GM18951 (cell line): ENCODE measurements at regions not wholly inside any gene's neighbourhood (a gene's known extent, or its start where the extent isn't known, plus 50 kb on each side); places are given as distances from the start of the nearest gene placed in this dataset.
"Not testable (repeated sequence)": the region's sequence is repeated elsewhere in the genome, so short reads cannot be mapped to it uniquely, and the experiment has no call there.

Source experiments
- POLR2A ChIP-seq: IDR thresholded peaks from 4 replicates; pipeline ENCODE4 v1.6.1; 2011; ENCODE audit warnings: mild to moderate bottlenecking; ENCODE audit not compliant: insufficient read length, insufficient read depth; ENCODE audit errors: extremely low read depth
- in situ Hi-C: fragments of 300-500 bp; cut with MboI; formaldehyde crosslinking; loops from one replicate; pipeline ENCODE4 v1.12.0; 2022; ENCODE audit warnings: low sequenced_read_pairs, mixed read lengths, inconsistent platforms; ENCODE audit not compliant: unreplicated experiment

GRCh38 chr4:71081192-71081591 is 87.7 kb downstream of the DCK start:
- in situ Hi-C loops = no loop called here

GRCh38 chr4:71093745-71094144 is 100.3 kb downstream of the DCK start:
- TF ChIP-seq POLR2A = no peak
- in situ Hi-C loops = no loop called here

More at GRCh38 chr4:71081192-71081591, 87.7 kb downstream of the DCK start:
- no peak for TF ChIP-seq POLR2A

- in situ Hi-C loops = no loop called here
- TF ChIP-seq POLR2A = no peak
These were observed 100.8 kb downstream of the DCK start for GRCh38 chr4:71094201-71094600.

GRCh38 chr4:71095141-71095540 is 101.7 kb downstream of the DCK start:
- TF ChIP-seq POLR2A = no peak
- in situ Hi-C loops = no loop called here

GRCh38 chr4:71095545-71095944 is 102.1 kb downstream of the DCK start:
- in situ Hi-C loops = no loop called here
- TF ChIP-seq POLR2A = no peak

- no peak for TF ChIP-seq POLR2A
- in situ Hi-C loops = no loop called here
These were observed 114.3 kb downstream of the DCK start for GRCh38 chr4:71107726-71108125.

GRCh38 chr4:71110499-71110898 is 117.0 kb downstream of the DCK start:
- TF ChIP-seq POLR2A = no peak
- in situ Hi-C loops = no loop called here

- in situ Hi-C loops = not testable (repeated sequence)
These were observed 117.7 kb downstream of the DCK start for GRCh38 chr4:71111133-71111532.

GRCh38 chr4:71113294-71113693 is 119.8 kb downstream of the DCK start:
- in situ Hi-C loops = no loop called here

GRCh38 chr4:71120831-71121524 is 127.5 kb downstream of the DCK start:
- in situ Hi-C loops = no loop called here
- TF ChIP-seq POLR2A = no peak

More at GRCh38 chr4:71113294-71113693, 119.8 kb downstream of the DCK start:
- TF ChIP-seq POLR2A = no peak

GRCh38 chr4:71123951-71124350 is 130.5 kb downstream of the DCK start:
- no peak for TF ChIP-seq POLR2A
- in situ Hi-C loops = no loop called here

GRCh38 chr4:71125137-71125536 is 131.7 kb downstream of the DCK start:
- TF ChIP-seq POLR2A = no peak
- in situ Hi-C loops = no loop called here

- TF ChIP-seq POLR2A = no peak
- in situ Hi-C loops = no loop called here
These were observed 133.3 kb downstream of the DCK start for GRCh38 chr4:71126719-71127118.

- in situ Hi-C loops = no loop called here
- no peak for TF ChIP-seq POLR2A
These were observed 137.6 kb downstream of the DCK start for GRCh38 chr4:71130827-71131603.

GRCh38 chr4:71132486-71132885 is 139.0 kb downstream of the DCK start:
- TF ChIP-seq POLR2A = no peak
- in situ Hi-C loops = no loop called here

- in situ Hi-C loops = no loop called here
- TF ChIP-seq POLR2A = no peak
These were observed 140.0 kb downstream of the DCK start for GRCh38 chr4:71133491-71133890.
